ENCODE measurements at regions not wholly inside any gene's neighbourhood (a gene's known extent, or its start where the extent isn't known, plus 50 kb on each side); places are given as distances from the start of the nearest gene placed in this dataset.

- DNase-seq (ENCODE audit: extremely low spot score): no peak
- CTCF ChIA-PET: interaction anchor here (0.6 to 3.0 kb wide), 3 partner anchors 9 to 558 kb away, joined by 3 to 11 read pairs (median 3); no protein-coding TSS in a partner anchor
- no peak for TF ChIP-seq CTCF (IDR thresholded peaks at IDR 0.05; ENCODE audit: control extremely low read depth, extremely low read depth, low read depth, missing control alignments)
- POLR2A ChIA-PET: no interaction called here
Measured at GRCh38 chr6:139927742-139928305, 553.4 kb upstream of the CITED2 start.

GRCh38 chr6:139927236-139927635 lies 552.8 kb upstream of the CITED2 start:
- ChIA-PET CTCF (interaction anchor here (1.8 kb wide), 1 partner anchor 9 kb away, joined by 3 read pairs; no protein-coding TSS in a partner anchor), POLR2A (no interaction called here)
- TF ChIP-seq CTCF (IDR thresholded peaks at IDR 0.05; ENCODE audit: control extremely low read depth, extremely low read depth, low read depth, missing control alignments): peak; percentile 30
- peak; percentile 27 for DNase-seq (ENCODE audit: extremely low spot score)

GRCh38 chr6:139926711-139927110 lies 552.3 kb upstream of the CITED2 start:
- TF ChIP-seq CTCF (IDR thresholded peaks at IDR 0.05; ENCODE audit: control extremely low read depth, extremely low read depth, low read depth, missing control alignments): no peak
- DNase-seq (ENCODE audit: extremely low spot score): no peak
- CTCF ChIA-PET: interaction anchor here (1.8 kb wide), 1 partner anchor 8 kb away, joined by 3 read pairs; no protein-coding TSS in a partner anchor
- POLR2A ChIA-PET: no interaction called here

- POLR2A ChIA-PET: no interaction called here
- DNase-seq (ENCODE audit: extremely low spot score): no peak
- CTCF ChIA-PET: interaction anchor here (1.3 to 1.8 kb wide), 2 partner anchors 7 to 557 kb away, joined by 3 read pairs; no protein-coding TSS in a partner anchor
- no peak for TF ChIP-seq CTCF (IDR thresholded peaks at IDR 0.05; ENCODE audit: control extremely low read depth, extremely low read depth, low read depth, missing control alignments)
Measured at GRCh38 chr6:139925894-139926641, 551.6 kb upstream of the CITED2 start.

GRCh38 chr6:139923964-139924475 lies 549.6 kb upstream of the CITED2 start:
- CTCF ChIA-PET: interaction anchor here (1.0 to 1.6 kb wide), 8 partner anchors 9 to 554 kb away, joined by 3 to 8 read pairs (median 4); no protein-coding TSS in a partner anchor
- TF ChIP-seq CTCF (IDR thresholded peaks at IDR 0.05; ENCODE audit: control extremely low read depth, extremely low read depth, low read depth, missing control alignments): no peak
- DNase-seq (ENCODE audit: extremely low spot score): no peak
- POLR2A ChIA-PET: no interaction called here

GRCh38 chr6:139922236-139922635 lies 547.8 kb upstream of the CITED2 start:
- POLR2A ChIA-PET: no interaction called here
- CTCF ChIA-PET: interaction anchor here (1.0 kb wide), 2 partner anchors 11 to 49 kb away, joined by 3 read pairs; no protein-coding TSS in a partner anchor
- no peak for TF ChIP-seq CTCF (IDR thresholded peaks at IDR 0.05; ENCODE audit: control extremely low read depth, extremely low read depth, low read depth, missing control alignments)
- no peak for DNase-seq (ENCODE audit: extremely low spot score)
